K562 (cell line): ENCODE measurements at regions not wholly inside any gene's neighbourhood (a gene's known extent, or its start where the extent isn't known, plus 50 kb on each side); places are given as distances from the start of the nearest gene placed in this dataset.

ENCODE experiments used
- ATAC-seq: fragments of 200-7000 bp; cut with Tn5 transposase; 3 replicates; pipeline ENCODE4 v1.9.1; 2020; ENCODE audit warnings: moderate library complexity
- BruUV-seq: library from RNA; stranded (reverse); fragments of 400-500 nt; replicated peaks from 2 replicates; lab custom pipeline; 2021; lab: Mats Ljungman, UMichigan
- CTCF ChIA-PET: fragments of 300-600 bp; formaldehyde crosslinking; extraction: SDS; loops from one replicate; lab custom pipeline; 2021; ENCODE audit warnings: low intra/inter-chr PET ratio; lab: Yijun Ruan, JAX
- POLR2A ChIA-PET: fragments of 300-600, 350-650 bp; sonication (Branson Sonifier 250); formaldehyde crosslinking; extraction: SDS; loops from one replicate; lab custom pipeline; 2021; ENCODE audit warnings: antibody characterized with exemption, inconsistent platforms; lab: Yijun Ruan, JAX
- DNase-seq, 4 experiments: peaks; one replicate each; pipeline versions ENCODE4 v3.0.0 to v3.0.0-alpha.2; 2011 to 2018; ENCODE audit warnings: low spot score in 3 of 4, mixed read lengths in 3 of 4; ENCODE audit errors: extremely low read depth in 1 of 4
- FAIRE-seq: peaks from 2 replicates; lab custom pipeline; 2011; peaks lifted over from hg19 to GRCh38; lab: Jason Lieb, UNC
- H2AFZ ChIP-seq: 2 replicates; pipeline ENCODE4 v1.6.0; 2011; ENCODE audit warnings: low read depth, low read length, control low read depth, inconsistent platforms
- H3K27ac ChIP-seq: fragments of 200-600 bp; 3 replicates; pipeline ENCODE4 v1.8.0; 2011; ENCODE audit warnings: low read depth, mild to moderate bottlenecking, control low read depth, inconsistent platforms, low read length, moderate library complexity, mixed read lengths; ENCODE audit errors: extremely low read depth
- H3K27me3 ChIP-seq, 2 experiments: fragments of 300-600 bp in 1 of 2; 2 replicates in 1 of 2; 3 replicates in 1 of 2; pipeline versions ENCODE4 v1.6.0 to v1.8.0; 2011; ENCODE audit warnings: inconsistent platforms in 2 of 2, low read length in 2 of 2, mild to moderate bottlenecking in 1 of 2, mixed read lengths in 1 of 2, moderate library complexity in 1 of 2; ENCODE audit not compliant: control insufficient read depth in 2 of 2, insufficient read depth in 2 of 2
- H3K36me3 ChIP-seq: fragments of 300-600 bp; 3 replicates; pipeline ENCODE4 v1.8.0; 2011; ENCODE audit warnings: mild to moderate bottlenecking, low read length, inconsistent platforms; ENCODE audit not compliant: control insufficient read depth, insufficient read depth
- H3K4me1 ChIP-seq, 2 experiments: fragments of 200-600 bp in 1 of 2; replicated peaks in 1 of 2; 2 replicates in 1 of 2; 3 replicates in 1 of 2; pipeline versions ENCODE4 v1.5.1 to v1.8.0; 2011; ENCODE audit warnings: inconsistent platforms in 2 of 2, low read length in 2 of 2, mild to moderate bottlenecking in 1 of 2, mixed read lengths in 1 of 2, moderate library complexity in 1 of 2; ENCODE audit not compliant: control insufficient read depth in 2 of 2, insufficient read depth in 2 of 2
- H3K4me2 ChIP-seq: 2 replicates; pipeline ENCODE4 v1.6.1; 2011; ENCODE audit warnings: low read length, control low read depth, inconsistent platforms, mixed read lengths; ENCODE audit not compliant: insufficient read depth
- H3K4me3 ChIP-seq: fragments of 200-600 bp; sonication (generic), shearing (Covaris generic); 2 replicates; pipeline ENCODE4 v1.5.1; 2016; ENCODE audit warnings: control low read depth, inconsistent platforms
- H3K79me2 ChIP-seq: fragments of 200-600 bp; 3 replicates; pipeline ENCODE4 v1.8.0; 2011; ENCODE audit warnings: low read length, inconsistent platforms; ENCODE audit not compliant: control insufficient read depth, insufficient read depth
- H3K9ac ChIP-seq, 2 experiments: 2 replicates each; pipeline versions ENCODE4 v1.6.0 to v1.6.1; 2011; ENCODE audit warnings: low read depth in 2 of 2, low read length in 2 of 2, control low read depth in 1 of 2, inconsistent platforms in 1 of 2, mild to moderate bottlenecking in 1 of 2, mixed read lengths in 1 of 2; ENCODE audit not compliant: insufficient read depth in 1 of 2
- H3K9me1 ChIP-seq: one replicate; pipeline ENCODE4 v1.6.0; 2011; ENCODE audit warnings: inconsistent platforms, mild to moderate bottlenecking, low read length, moderate library complexity; ENCODE audit not compliant: control insufficient read depth, insufficient read depth
- H3K9me3 ChIP-seq: replicated peaks from 2 replicates; pipeline ENCODE4 v1.5.1; 2011; ENCODE audit warnings: low read depth, low read length, inconsistent platforms; ENCODE audit not compliant: control insufficient read depth, insufficient read depth
- H4K20me1 ChIP-seq: replicated peaks from 2 replicates; pipeline ENCODE4 v1.6.1; 2011; ENCODE audit warnings: low read length, inconsistent platforms, mixed read lengths; ENCODE audit not compliant: control insufficient read depth, insufficient read depth
- BACH1 ChIP-seq: fragments of 200-800 bp; sonication (Bioruptor generic); IDR thresholded peaks from 2 replicates; pipeline ENCODE4 v1.6.1; 2016; ENCODE audit warnings: missing genetic modification characterization, missing compliant biosample characterization
- CBX8 ChIP-seq: fragments of 200-600 bp; sonication (generic); IDR thresholded peaks from 2 replicates; pipeline ENCODE4 v1.6.1; 2012; ENCODE audit warnings: borderline replicate concordance, mixed run types, low read depth, mild to moderate bottlenecking, moderate library complexity, mixed read lengths, low read length, control low read depth, inconsistent platforms; ENCODE audit not compliant: poor library complexity, severe bottlenecking; ENCODE audit errors: extremely low read depth
- EZH2 ChIP-seq: IDR thresholded peaks from 2 replicates; pipeline ENCODE4 v1.6.1; 2012; ENCODE audit warnings: low read depth, mild to moderate bottlenecking, inconsistent platforms, low read length, borderline replicate concordance
- HSF4 ChIP-seq: fragments of 250-450 bp; sonication (Bioruptor Pico); IDR thresholded peaks from 2 replicates; pipeline ENCODE4 v2.1.2; 2022; ENCODE audit warnings: mild to moderate bottlenecking, moderate library complexity, borderline replicate concordance
- SMARCA5 ChIP-seq: fragments of 450-650 bp; IDR thresholded peaks from 2 replicates; pipeline ENCODE4 v1.6.1; 2016
- TAF9B ChIP-seq: fragments of 450-650 bp; IDR thresholded peaks from 2 replicates; pipeline ENCODE4 v1.6.1; 2018; ENCODE audit warnings: mild to moderate bottlenecking; ENCODE audit not compliant: partially characterized antibody
- ZC3H8 ChIP-seq: fragments of 450-650 bp; IDR thresholded peaks from 2 replicates; pipeline ENCODE4 v1.6.1; 2017
- ZNF561 ChIP-seq: fragments of 450-650 bp; formaldehyde crosslinking; conservative IDR thresholded peaks from 2 replicates; pipeline ENCODE4 v1.4.0; 2020; ENCODE audit warnings: mild to moderate bottlenecking, moderate library complexity
- WGBS: fragments of 100-300 bp; shearing (Covaris generic); methylation state at CpG from one replicate; pipeline ENCODE4 v1.1.6; 2016; ENCODE audit warnings: low coverage, mixed read lengths; ENCODE audit not compliant: insufficient coverage; ENCODE audit errors: missing lambda C conversion rate; 5-methylcytosine and 5-hydroxymethylcytosine counted together
- in situ Hi-C: fragments of 300-500 bp; cut with MboI; formaldehyde crosslinking; loops from 4 replicates; pipeline ENCODE4 v1.15.0; 2018; ENCODE audit warnings: inconsistent platforms, mixed read lengths
- intact Hi-C: fragments of 100-400 bp; cut with micrococcal nuclease; formaldehyde crosslinking; loops from 2 replicates; pipeline ENCODE4 v1.14.2; 2022
- TF ChIP-seq, protein P1 (sequence below): sonication (generic); formaldehyde crosslinking; IDR thresholded peaks from 2 replicates; pipeline ENCODE4 v1.8.0; 2022; ENCODE audit warnings: mild to moderate bottlenecking, missing genetic modification reagents
- TF ChIP-seq, protein P2 (sequence below): fragments of 250-450 bp; sonication (Bioruptor Pico); IDR thresholded peaks from 2 replicates; pipeline ENCODE4 v1.8.0; 2021; ENCODE audit warnings: moderate library complexity, mild to moderate bottlenecking, inconsistent platforms
- TF ChIP-seq, protein P3 (sequence below): fragments of 250-450 bp; sonication (Bioruptor Pico); IDR thresholded peaks from 2 replicates; pipeline ENCODE4 v1.9.0; 2021; ENCODE audit warnings: mild to moderate bottlenecking
- TF ChIP-seq, protein P4 (sequence below), 2 experiments: fragments of 450-650 bp in 1 of 2; IDR thresholded peaks; 2 replicates each; pipeline ENCODE4 v1.6.1; 2011 to 2017; ENCODE audit warnings: low read depth in 2 of 2, antibody characterized with exemption in 1 of 2, borderline replicate concordance in 1 of 2, low read length in 1 of 2, mild to moderate bottlenecking in 1 of 2, mixed read lengths in 1 of 2; ENCODE audit not compliant: control insufficient read depth in 1 of 2

DNA sequence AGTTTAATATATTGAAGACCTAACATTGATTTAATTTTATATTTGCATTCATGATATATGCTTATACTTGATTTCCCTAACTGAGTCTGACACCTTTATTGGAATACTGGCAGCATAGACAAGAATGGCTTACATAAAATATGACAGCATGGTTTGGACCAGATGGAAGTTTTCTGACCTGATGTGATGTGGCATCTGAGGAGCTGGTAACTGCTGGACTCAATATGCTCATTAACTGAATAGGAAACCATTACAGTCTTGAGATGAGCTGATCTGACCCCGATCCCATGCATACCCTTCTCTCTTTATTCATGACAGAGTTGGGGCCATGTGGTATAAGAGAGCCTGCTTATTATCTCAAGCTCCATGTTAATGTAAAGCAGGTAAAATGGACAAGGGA, 604.8 kb upstream of the SEL1L start:
- H3K9ac ChIP-seq, result no peak overlapping the region
- no peaks in the 10 kb centered on the region for H3K9me3 ChIP-seq
- no peak for FAIRE-seq
- no TSS peak for BruUV-seq
- H2AFZ ChIP-seq, result no peak overlapping the region
- no peaks in the 10 kb centered on the region for H4K20me1 ChIP-seq
- no peaks in the 10 kb centered on the region for H3K27me3 ChIP-seq
- no peak for TF ChIP-seq EZH2
- TF ChIP-seq, protein P1, sequence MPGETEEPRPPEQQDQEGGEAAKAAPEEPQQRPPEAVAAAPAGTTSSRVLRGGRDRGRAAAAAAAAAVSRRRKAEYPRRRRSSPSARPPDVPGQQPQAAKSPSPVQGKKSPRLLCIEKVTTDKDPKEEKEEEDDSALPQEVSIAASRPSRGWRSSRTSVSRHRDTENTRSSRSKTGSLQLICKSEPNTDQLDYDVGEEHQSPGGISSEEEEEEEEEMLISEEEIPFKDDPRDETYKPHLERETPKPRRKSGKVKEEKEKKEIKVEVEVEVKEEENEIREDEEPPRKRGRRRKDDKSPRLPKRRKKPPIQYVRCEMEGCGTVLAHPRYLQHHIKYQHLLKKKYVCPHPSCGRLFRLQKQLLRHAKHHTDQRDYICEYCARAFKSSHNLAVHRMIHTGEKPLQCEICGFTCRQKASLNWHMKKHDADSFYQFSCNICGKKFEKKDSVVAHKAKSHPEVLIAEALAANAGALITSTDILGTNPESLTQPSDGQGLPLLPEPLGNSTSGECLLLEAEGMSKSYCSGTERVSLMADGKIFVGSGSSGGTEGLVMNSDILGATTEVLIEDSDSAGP (CRISPR knock-in tag), result no peak
- TF ChIP-seq BACH1 (tag), result no peak
- intact Hi-C loops, result no loop called here
- ATAC-seq, result no peak
- no peaks in the 10 kb centered on the region for H3K4me1 ChIP-seq
- H3K4me3 ChIP-seq, result no peak overlapping the region
- no peak overlapping the region for H3K27ac ChIP-seq
- H3K36me3 ChIP-seq, result no peaks in the 10 kb centered on the region
- no peak for DNase-seq
- no peaks in the 10 kb centered on the region for H3K79me2 ChIP-seq
- in situ Hi-C loops, result no loop called here
- no peak overlapping the region for H3K4me2 ChIP-seq
- CTCF ChIA-PET, result no interaction called here
- no peaks in the 10 kb centered on the region for H3K9me1 ChIP-seq
- POLR2A ChIA-PET, result no interaction called here
- 0% methylated on average over 1 of the region's 1 CpG for WGBS

DNA sequence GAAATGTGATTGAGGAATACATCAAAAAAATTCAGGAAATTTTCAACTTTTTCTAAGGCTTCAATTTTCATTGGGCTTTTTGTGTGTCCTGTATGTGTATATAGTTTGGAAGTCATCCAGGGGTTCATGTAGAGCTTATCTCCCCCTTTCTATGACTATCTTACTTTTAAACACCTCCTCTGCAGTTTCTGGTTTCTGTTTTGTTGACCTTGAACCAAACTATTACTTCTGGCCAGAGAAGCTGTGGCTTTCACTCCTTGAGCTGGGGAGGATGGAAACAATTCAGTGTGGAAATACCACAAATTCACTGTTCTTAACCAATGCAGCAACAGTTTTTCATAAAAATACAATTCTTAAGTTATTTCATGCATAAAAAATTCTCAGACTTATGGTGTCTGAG, 613.2 kb upstream of the SEL1L start:
- H3K4me3 ChIP-seq, result no peak overlapping the region
- H3K27ac ChIP-seq, result no peak overlapping the region
- intact Hi-C loops, result no loop called here
- H3K36me3 ChIP-seq, result no peaks in the 10 kb centered on the region
- no peak overlapping the region for H3K4me2 ChIP-seq
- BruUV-seq, result no TSS peak
- ChIA-PET CTCF (no interaction called here), POLR2A (no interaction called here)
- no peak overlapping the region for H3K9ac ChIP-seq
- no peaks in the 10 kb centered on the region for H3K79me2 ChIP-seq
- no peaks in the 10 kb centered on the region for H4K20me1 ChIP-seq
- FAIRE-seq, result no peak
- no peaks in the 10 kb centered on the region for H3K4me1 ChIP-seq
- H3K27me3 ChIP-seq, result no peaks in the 10 kb centered on the region
- DNase-seq, result no peak
- no peaks in the 10 kb centered on the region for H3K9me3 ChIP-seq
- H3K9me1 ChIP-seq, result no peaks in the 10 kb centered on the region
- ATAC-seq, result no peak
- H2AFZ ChIP-seq, result no peak overlapping the region
- in situ Hi-C loops, result no loop called here
- TF ChIP-seq SMARCA5, result no peak
- TF ChIP-seq, protein P2, sequence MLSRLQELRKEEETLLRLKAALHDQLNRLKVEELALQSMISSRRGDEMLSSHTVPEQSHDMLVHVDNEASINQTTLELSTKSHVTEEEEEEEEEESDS (CRISPR knock-in tag), result no peak
- no peak for TF ChIP-seq ZC3H8
- TF ChIP-seq TAF9B, result no peak
- no peak for TF ChIP-seq ZNF561 (CRISPR knock-in tag)
- TF ChIP-seq CBX8, result no peak
- TF ChIP-seq, protein P3, sequence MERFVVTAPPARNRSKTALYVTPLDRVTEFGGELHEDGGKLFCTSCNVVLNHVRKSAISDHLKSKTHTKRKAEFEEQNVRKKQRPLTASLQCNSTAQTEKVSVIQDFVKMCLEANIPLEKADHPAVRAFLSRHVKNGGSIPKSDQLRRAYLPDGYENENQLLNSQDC (CRISPR knock-in tag), result no peak
- TF ChIP-seq, protein P4, sequence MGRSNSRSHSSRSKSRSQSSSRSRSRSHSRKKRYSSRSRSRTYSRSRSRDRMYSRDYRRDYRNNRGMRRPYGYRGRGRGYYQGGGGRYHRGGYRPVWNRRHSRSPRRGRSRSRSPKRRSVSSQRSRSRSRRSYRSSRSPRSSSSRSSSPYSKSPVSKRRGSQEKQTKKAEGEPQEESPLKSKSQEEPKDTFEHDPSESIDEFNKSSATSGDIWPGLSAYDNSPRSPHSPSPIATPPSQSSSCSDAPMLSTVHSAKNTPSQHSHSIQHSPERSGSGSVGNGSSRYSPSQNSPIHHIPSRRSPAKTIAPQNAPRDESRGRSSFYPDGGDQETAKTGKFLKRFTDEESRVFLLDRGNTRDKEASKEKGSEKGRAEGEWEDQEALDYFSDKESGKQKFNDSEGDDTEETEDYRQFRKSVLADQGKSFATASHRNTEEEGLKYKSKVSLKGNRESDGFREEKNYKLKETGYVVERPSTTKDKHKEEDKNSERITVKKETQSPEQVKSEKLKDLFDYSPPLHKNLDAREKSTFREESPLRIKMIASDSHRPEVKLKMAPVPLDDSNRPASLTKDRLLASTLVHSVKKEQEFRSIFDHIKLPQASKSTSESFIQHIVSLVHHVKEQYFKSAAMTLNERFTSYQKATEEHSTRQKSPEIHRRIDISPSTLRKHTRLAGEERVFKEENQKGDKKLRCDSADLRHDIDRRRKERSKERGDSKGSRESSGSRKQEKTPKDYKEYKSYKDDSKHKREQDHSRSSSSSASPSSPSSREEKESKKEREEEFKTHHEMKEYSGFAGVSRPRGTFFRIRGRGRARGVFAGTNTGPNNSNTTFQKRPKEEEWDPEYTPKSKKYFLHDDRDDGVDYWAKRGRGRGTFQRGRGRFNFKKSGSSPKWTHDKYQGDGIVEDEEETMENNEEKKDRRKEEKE (IDR thresholded peaks at IDR 0.05; ENCODE audit: borderline replicate concordance in 1 of 2, control insufficient read depth in 1 of 2, low read depth in 2 of 2, low read length in 1 of 2), result no peak
- TF ChIP-seq HSF4, result no peak
